Activated CD8-positive, alpha-beta memory T cell treated with anti-CD3 and anti-CD28 coated beads, Interleukin-2, amount 10 ng/mL, durations not matched to agents 7 days and 5 days (primary cell): ENCODE measurements at regions not wholly inside any gene's neighbourhood (a gene's known extent, or its start where the extent isn't known, plus 50 kb on each side); places are given as distances from the start of the nearest gene placed in this dataset.

ENCODE experiments used
- ATAC-seq: fragments of 150-1000 bp; cut with Tn5 transposase; one replicate; pipeline ENCODE4 v1.10.0; 2021; ENCODE audit warnings: moderate library complexity
- CTCF ChIA-PET: fragments of 350-600 bp; sonication (Branson Sonifier 250); formaldehyde crosslinking; loops from one replicate; lab custom pipeline; 2021; ENCODE audit warnings: antibody characterized with exemption; lab: Charles Lee
- DNase-seq: peaks from one replicate; pipeline ENCODE4 v3.0.0-alpha.2; 2020
- H3K27ac Mint-ChIP-seq: one replicate; pipeline ENCODE4 v1.8.0; 2021; ENCODE audit warnings: mild to moderate bottlenecking, mixed read lengths
- H3K27me3 Mint-ChIP-seq: one replicate; pipeline ENCODE4 v1.8.0; 2021; ENCODE audit warnings: mixed read lengths
- H3K36me3 Mint-ChIP-seq: one replicate; pipeline ENCODE4 v1.8.0; 2021; ENCODE audit warnings: mild to moderate bottlenecking, mixed read lengths
- H3K4me1 Mint-ChIP-seq: one replicate; pipeline ENCODE4 v1.8.0; 2021; ENCODE audit warnings: mixed read lengths
- H3K4me3 Mint-ChIP-seq: one replicate; pipeline ENCODE4 v1.8.0; 2021; ENCODE audit warnings: mild to moderate bottlenecking, moderate library complexity, mixed read lengths
- H3K9me3 Mint-ChIP-seq: one replicate; pipeline ENCODE4 v1.8.0; 2022; ENCODE audit warnings: low read depth, mixed read lengths

GRCh38 chr9:23551929-23552707 is 273.9 kb downstream of the ELAVL2 start:
- ATAC-seq (no peak), DNase-seq (no peak)
- Mint-ChIP-seq H3K36me3 (no peaks in the 10 kb centered on the region), H3K4me1 (no peaks in the 10 kb centered on the region), H3K27me3 (no peaks in the 10 kb centered on the region), H3K4me3 (no peak overlapping the region), H3K27ac (no peak overlapping the region), H3K9me3 (peaks cover 9% of the 10 kb centered on the region)
- CTCF ChIA-PET, result no interaction called here

- H3K27me3 Mint-ChIP-seq, result no peaks in the 10 kb centered on the region
- H3K36me3 Mint-ChIP-seq, result no peaks in the 10 kb centered on the region
- ATAC-seq, result no peak
- H3K27ac Mint-ChIP-seq, result no peak overlapping the region
- no peaks in the 10 kb centered on the region for H3K4me1 Mint-ChIP-seq
- H3K9me3 Mint-ChIP-seq, result peaks cover 5% of the 10 kb centered on the region
- CTCF ChIA-PET, result no interaction called here
- no peak for DNase-seq
- no peak overlapping the region for H3K4me3 Mint-ChIP-seq
These were observed 273.0 kb downstream of the ELAVL2 start for GRCh38 chr9:23552876-23553601.

- H3K9me3 Mint-ChIP-seq, result peaks cover 5% of the 10 kb centered on the region
- DNase-seq, result no peak
- CTCF ChIA-PET, result no interaction called here
- H3K36me3 Mint-ChIP-seq, result no peaks in the 10 kb centered on the region
- H3K4me3 Mint-ChIP-seq, result no peak overlapping the region
- no peak overlapping the region for H3K27ac Mint-ChIP-seq
- ATAC-seq, result no peak
- H3K4me1 Mint-ChIP-seq, result no peaks in the 10 kb centered on the region
- H3K27me3 Mint-ChIP-seq, result no peaks in the 10 kb centered on the region
These were observed 271.4 kb downstream of the ELAVL2 start for GRCh38 chr9:23554686-23555085.

- no peak overlapping the region for H3K4me3 Mint-ChIP-seq
- H3K36me3 Mint-ChIP-seq, result no peaks in the 10 kb centered on the region
- DNase-seq, result no peak
- ATAC-seq, result no peak
- H3K27ac Mint-ChIP-seq, result no peak overlapping the region
- no peaks in the 10 kb centered on the region for H3K4me1 Mint-ChIP-seq
- no peaks in the 10 kb centered on the region for H3K27me3 Mint-ChIP-seq
- CTCF ChIA-PET, result no interaction called here
- H3K9me3 Mint-ChIP-seq, result peaks cover 5% of the 10 kb centered on the region
These were observed 270.2 kb downstream of the ELAVL2 start for GRCh38 chr9:23555851-23556250.

- no peak overlapping the region for H3K27ac Mint-ChIP-seq
- no peaks in the 10 kb centered on the region for H3K4me1 Mint-ChIP-seq
- H3K36me3 Mint-ChIP-seq, result no peaks in the 10 kb centered on the region
- no peaks in the 10 kb centered on the region for H3K27me3 Mint-ChIP-seq
- CTCF ChIA-PET, result no interaction called here
- DNase-seq (no peak), ATAC-seq (no peak)
- peaks cover 5% of the 10 kb centered on the region for H3K9me3 Mint-ChIP-seq
- no peak overlapping the region for H3K4me3 Mint-ChIP-seq
These were observed 269.6 kb downstream of the ELAVL2 start for GRCh38 chr9:23556459-23556858.

- Mint-ChIP-seq H3K4me3 (no peak overlapping the region), H3K27me3 (no peaks in the 10 kb centered on the region), H3K9me3 (peaks cover 5% of the 10 kb centered on the region), H3K36me3 (no peaks in the 10 kb centered on the region), H3K4me1 (no peaks in the 10 kb centered on the region), H3K27ac (no peak overlapping the region)
- ATAC-seq (no peak), DNase-seq (no peak)
- CTCF ChIA-PET, result no interaction called here
These were observed 268.4 kb downstream of the ELAVL2 start for GRCh38 chr9:23557689-23558088.

GRCh38 chr9:23559522-23559921 is 266.5 kb downstream of the ELAVL2 start:
- CTCF ChIA-PET, result no interaction called here
- Mint-ChIP-seq H3K9me3 (peaks cover 8% of the 10 kb centered on the region), H3K27ac (no peak overlapping the region), H3K36me3 (no peaks in the 10 kb centered on the region), H3K4me1 (no peaks in the 10 kb centered on the region), H3K27me3 (no peaks in the 10 kb centered on the region), H3K4me3 (no peak overlapping the region)
- DNase-seq, result no peak
- no peak for ATAC-seq

GRCh38 chr9:23563517-23563916 is 262.5 kb downstream of the ELAVL2 start:
- H3K27ac Mint-ChIP-seq, result no peak overlapping the region
- no peaks in the 10 kb centered on the region for H3K36me3 Mint-ChIP-seq
- CTCF ChIA-PET, result no interaction called here
- H3K27me3 Mint-ChIP-seq, result no peaks in the 10 kb centered on the region
- H3K4me1 Mint-ChIP-seq, result no peaks in the 10 kb centered on the region
- H3K9me3 Mint-ChIP-seq, result peaks cover 2% of the 10 kb centered on the region
- H3K4me3 Mint-ChIP-seq, result no peak overlapping the region
- ATAC-seq (no peak), DNase-seq (no peak)

- ATAC-seq (no peak), DNase-seq (no peak)
- no peak overlapping the region for H3K4me3 Mint-ChIP-seq
- no peaks in the 10 kb centered on the region for H3K36me3 Mint-ChIP-seq
- peaks cover 2% of the 10 kb centered on the region for H3K9me3 Mint-ChIP-seq
- CTCF ChIA-PET, result no interaction called here
- no peaks in the 10 kb centered on the region for H3K27me3 Mint-ChIP-seq
- H3K27ac Mint-ChIP-seq, result no peak overlapping the region
- no peaks in the 10 kb centered on the region for H3K4me1 Mint-ChIP-seq
These were observed 258.4 kb downstream of the ELAVL2 start for GRCh38 chr9:23567516-23568165.

GRCh38 chr9:23571414-23572104 is 254.5 kb downstream of the ELAVL2 start:
- Mint-ChIP-seq H3K36me3 (no peaks in the 10 kb centered on the region), H3K4me1 (no peaks in the 10 kb centered on the region), H3K9me3 (no peaks in the 10 kb centered on the region), H3K27me3 (no peaks in the 10 kb centered on the region), H3K4me3 (no peak overlapping the region), H3K27ac (no peak overlapping the region)
- CTCF ChIA-PET, result no interaction called here
- ATAC-seq, result no peak
- no peak for DNase-seq

- no peak for DNase-seq
- no peaks in the 10 kb centered on the region for H3K9me3 Mint-ChIP-seq
- no peak for ATAC-seq
- CTCF ChIA-PET, result no interaction called here
- H3K27ac Mint-ChIP-seq, result no peak overlapping the region
- H3K4me3 Mint-ChIP-seq, result no peak overlapping the region
- H3K27me3 Mint-ChIP-seq, result no peaks in the 10 kb centered on the region
- no peaks in the 10 kb centered on the region for H3K36me3 Mint-ChIP-seq
- no peaks in the 10 kb centered on the region for H3K4me1 Mint-ChIP-seq
These were observed 252.2 kb downstream of the ELAVL2 start for GRCh38 chr9:23573800-23574199.

GRCh38 chr9:23577611-23578010 is 248.4 kb downstream of the ELAVL2 start:
- ATAC-seq (no peak), DNase-seq (no peak)
- CTCF ChIA-PET, result no interaction called here
- Mint-ChIP-seq H3K27ac (no peak overlapping the region), H3K36me3 (no peaks in the 10 kb centered on the region), H3K27me3 (no peaks in the 10 kb centered on the region), H3K4me1 (no peaks in the 10 kb centered on the region), H3K9me3 (peaks cover 4% of the 10 kb centered on the region), H3K4me3 (no peak overlapping the region)

GRCh38 chr9:23581931-23582330 is 244.1 kb downstream of the ELAVL2 start:
- H3K27ac Mint-ChIP-seq, result no peak overlapping the region
- peaks cover 7% of the 10 kb centered on the region for H3K9me3 Mint-ChIP-seq
- no peaks in the 10 kb centered on the region for H3K36me3 Mint-ChIP-seq
- ATAC-seq, result no peak
- no peaks in the 10 kb centered on the region for H3K27me3 Mint-ChIP-seq
- H3K4me1 Mint-ChIP-seq, result no peaks in the 10 kb centered on the region
- no peak overlapping the region for H3K4me3 Mint-ChIP-seq
- CTCF ChIA-PET, result no interaction called here
- DNase-seq, result no peak
